ENCODE measurements at regions not wholly inside any gene's neighbourhood (a gene's known extent, or its start where the extent isn't known, plus 50 kb on each side); places are given as distances from the start of the nearest gene placed in this dataset.

- TF ChIP-seq CTCF (IDR thresholded peaks at IDR 0.05; ENCODE audit: low read length, missing control alignments) = no peak
- no peak overlapping the region for H3K4me3 ChIP-seq (replicated peaks; ENCODE audit: low read depth, low read length)
- no peak for DNase-seq (ENCODE audit: low read depth)
These were observed 1074.1 kb downstream of the XPNPEP1 start for GRCh38 chr10:108849186-108849585.

GRCh38 chr10:108848046-108848445 is 1075.3 kb downstream of the XPNPEP1 start:
- DNase-seq (ENCODE audit: low read depth) = no peak
- no peak for TF ChIP-seq CTCF (IDR thresholded peaks at IDR 0.05; ENCODE audit: low read length, missing control alignments)
- no peak overlapping the region for H3K4me3 ChIP-seq (replicated peaks; ENCODE audit: low read depth, low read length)

- no peak overlapping the region for H3K4me3 ChIP-seq (replicated peaks; ENCODE audit: low read depth, low read length)
- DNase-seq (ENCODE audit: low read depth) = no peak
- no peak for TF ChIP-seq CTCF (IDR thresholded peaks at IDR 0.05; ENCODE audit: low read length, missing control alignments)
These were observed 1082.4 kb downstream of the XPNPEP1 start for GRCh38 chr10:108840944-108841343.

GRCh38 chr10:108836362-108836761 is 1086.9 kb downstream of the XPNPEP1 start:
- no peak overlapping the region for H3K4me3 ChIP-seq (replicated peaks; ENCODE audit: low read depth, low read length)
- TF ChIP-seq CTCF (IDR thresholded peaks at IDR 0.05; ENCODE audit: low read length, missing control alignments) = no peak
- no peak for DNase-seq (ENCODE audit: low read depth)

- no peak for TF ChIP-seq CTCF (IDR thresholded peaks at IDR 0.05; ENCODE audit: low read length, missing control alignments)
- no peak overlapping the region for H3K4me3 ChIP-seq (replicated peaks; ENCODE audit: low read depth, low read length)
- no peak for DNase-seq (ENCODE audit: low read depth)
These were observed 1101.3 kb downstream of the XPNPEP1 start for GRCh38 chr10:108822026-108822425.

GRCh38 chr10:108819302-108819701 is 1104.0 kb downstream of the XPNPEP1 start:
- TF ChIP-seq CTCF (IDR thresholded peaks at IDR 0.05; ENCODE audit: low read length, missing control alignments) = no peak
- H3K4me3 ChIP-seq (replicated peaks; ENCODE audit: low read depth, low read length) = no peak overlapping the region
- no peak for DNase-seq (ENCODE audit: low read depth)

- TF ChIP-seq CTCF (IDR thresholded peaks at IDR 0.05; ENCODE audit: low read length, missing control alignments) = no peak
- DNase-seq (ENCODE audit: low read depth) = no peak
- H3K4me3 ChIP-seq (replicated peaks; ENCODE audit: low read depth, low read length) = no peak overlapping the region
These were observed 1105.7 kb downstream of the XPNPEP1 start for GRCh38 chr10:108817584-108817983.

Data from fibroblast of pulmonary artery (primary cell).